Neural cell (in vitro differentiated cells): ENCODE measurements at regions not wholly inside any gene's neighbourhood (a gene's known extent, or its start where the extent isn't known, plus 50 kb on each side); places are given as distances from the start of the nearest gene placed in this dataset.

Experiments
- H2AFZ ChIP-seq: fragments of 200-600, 300-800 bp; sonication (generic), shearing (Covaris generic); 2 replicates; pipeline ENCODE4 v1.6.0; 2014; ENCODE audit warnings: low read depth, mild to moderate bottlenecking, antibody characterized with exemption, low read length, moderate library complexity
- H3F3A ChIP-seq: fragments of 200-600 bp; shearing (Covaris generic); 2 replicates; pipeline ENCODE4 v1.6.1; 2016; ENCODE audit warnings: mild to moderate bottlenecking, moderate library complexity, mixed read lengths, antibody characterized with exemption, low read length; ENCODE audit not compliant: insufficient read depth, poor library complexity, severe bottlenecking
- H3K27ac ChIP-seq: fragments of 200-600, 300-800 bp; sonication (generic), shearing (Covaris generic); 2 replicates; pipeline ENCODE4 v1.5.1; 2014; ENCODE audit warnings: mild to moderate bottlenecking, low read length, moderate library complexity
- H3K27me3 ChIP-seq: fragments of 300-800, 200-600 bp; sonication (generic), shearing (Covaris generic); 2 replicates; pipeline ENCODE4 v1.6.0; 2014; ENCODE audit warnings: mild to moderate bottlenecking, low read depth, low read length, moderate library complexity; ENCODE audit not compliant: insufficient read depth
- H3K36me3 ChIP-seq: fragments of 300-800, 200-600 bp; sonication (generic), shearing (Covaris generic); 2 replicates; pipeline ENCODE4 v1.5.1; 2014; ENCODE audit warnings: mild to moderate bottlenecking, antibody characterized with exemption, low read length, moderate library complexity; ENCODE audit not compliant: insufficient read depth
- H3K4me2 ChIP-seq: fragments of 300-800, 200-600 bp; sonication (generic), shearing (Covaris generic); 2 replicates; pipeline ENCODE4 v1.6.0; 2014; ENCODE audit warnings: mild to moderate bottlenecking, low read length
- H3K4me3 ChIP-seq: fragments of 300-800, 200-600 bp; sonication (generic), shearing (Covaris generic); 2 replicates; pipeline ENCODE4 v1.5.1; 2014; ENCODE audit warnings: mild to moderate bottlenecking, low read length, moderate library complexity
- H3K79me2 ChIP-seq: fragments of 200-600 bp; shearing (Covaris generic); replicated peaks from 2 replicates; pipeline ENCODE4 v1.6.0; 2014; ENCODE audit warnings: mild to moderate bottlenecking, low read length, moderate library complexity; ENCODE audit not compliant: insufficient read depth
- H3K9ac ChIP-seq: fragments of 300-800, 200-600 bp; sonication (generic), shearing (Covaris generic); 2 replicates; pipeline ENCODE4 v1.6.1; 2016; ENCODE audit warnings: mild to moderate bottlenecking, low read length, mixed read lengths
- H3K9me2 ChIP-seq: fragments of 200-600 bp; shearing (Covaris generic); 2 replicates; pipeline ENCODE4 v1.6.1; 2016; ENCODE audit warnings: mild to moderate bottlenecking, low read length, mixed read lengths; ENCODE audit not compliant: insufficient read depth
- H3K9me3 ChIP-seq: fragments of 200-600, 300-800 bp; sonication (generic), shearing (Covaris generic); 2 replicates; pipeline ENCODE4 v1.6.1; 2016; ENCODE audit warnings: mild to moderate bottlenecking, mixed run types, low read length, moderate library complexity, mixed read lengths
- H4K20me1 ChIP-seq: fragments of 200-600 bp; shearing (Covaris generic); 2 replicates; pipeline ENCODE4 v1.6.1; 2016; ENCODE audit warnings: mild to moderate bottlenecking, mixed run types; ENCODE audit not compliant: insufficient read depth
- EP300 ChIP-seq: fragments of 450-650 bp; conservative IDR thresholded peaks from 2 replicates; pipeline ENCODE4 v1.6.1; 2014; ENCODE audit warnings: antibody characterized with exemption, mild to moderate bottlenecking, moderate library complexity; ENCODE audit not compliant: poor library complexity, severe bottlenecking
- EZH2 ChIP-seq: fragments of 200-600, 300-800 bp; shearing (Covaris generic), sonication (generic); IDR thresholded peaks from 2 replicates; pipeline ENCODE4 v1.6.1; 2014; ENCODE audit warnings: antibody characterized with exemption, low read length, borderline replicate concordance, mild to moderate bottlenecking; ENCODE audit not compliant: insufficient read depth, poor library complexity, severe bottlenecking
- MXI1 ChIP-seq: fragments of 450-650 bp; conservative IDR thresholded peaks from 2 replicates; pipeline ENCODE4 v1.6.1; 2014; ENCODE audit warnings: antibody characterized with exemption, mild to moderate bottlenecking; ENCODE audit not compliant: poor library complexity, severe bottlenecking
- POLR2AphosphoS5 ChIP-seq: IDR thresholded peaks from 2 replicates; pipeline ENCODE4 v1.6.1; 2012
- RAD21 ChIP-seq: fragments of 450-650 bp; conservative IDR thresholded peaks from 2 replicates; pipeline ENCODE4 v1.6.1; 2014; ENCODE audit warnings: antibody characterized with exemption, mild to moderate bottlenecking, moderate library complexity
- REST ChIP-seq: IDR thresholded peaks from 2 replicates; pipeline ENCODE4 v1.6.1; 2012; ENCODE audit warnings: borderline replicate concordance
- SMC3 ChIP-seq: fragments of 450-650 bp; conservative IDR thresholded peaks from 2 replicates; pipeline ENCODE4 v1.6.1; 2014; ENCODE audit warnings: antibody characterized with exemption, mild to moderate bottlenecking, moderate library complexity; ENCODE audit not compliant: poor library complexity
- TAF1 ChIP-seq: IDR thresholded peaks from 2 replicates; pipeline ENCODE4 v1.6.1; 2012; ENCODE audit warnings: low read depth
- TF ChIP-seq, protein P1 (sequence below): fragments of 450-650 bp; IDR thresholded peaks from 2 replicates; pipeline ENCODE4 v1.5.1; 2014; ENCODE audit warnings: antibody characterized with exemption, mild to moderate bottlenecking, moderate library complexity; ENCODE audit not compliant: poor library complexity, severe bottlenecking

GRCh38 chr6:10071631-10072220 is 343.1 kb downstream of the TFAP2A start:
- Histone ChIP-seq H4K20me1 (no peaks in the 10 kb centered on the region), H3K9me3 (no peaks in the 10 kb centered on the region), H2AFZ (no peak overlapping the region), H3K4me2 (no peak overlapping the region), H3K36me3 (no peaks in the 10 kb centered on the region), H3K27ac (no peak overlapping the region), H3K9ac (no peak overlapping the region), H3F3A (no peaks in the 10 kb centered on the region), H3K9me2 (no peaks in the 10 kb centered on the region), H3K27me3 (no peaks in the 10 kb centered on the region), H3K4me3 (no peak overlapping the region), H3K79me2 (no peaks in the 10 kb centered on the region)
- TF ChIP-seq TAF1 = no peak
- no peak for TF ChIP-seq MXI1
- TF ChIP-seq SMC3 = no peak
- no peak for TF ChIP-seq RAD21
- TF ChIP-seq, protein P1, sequence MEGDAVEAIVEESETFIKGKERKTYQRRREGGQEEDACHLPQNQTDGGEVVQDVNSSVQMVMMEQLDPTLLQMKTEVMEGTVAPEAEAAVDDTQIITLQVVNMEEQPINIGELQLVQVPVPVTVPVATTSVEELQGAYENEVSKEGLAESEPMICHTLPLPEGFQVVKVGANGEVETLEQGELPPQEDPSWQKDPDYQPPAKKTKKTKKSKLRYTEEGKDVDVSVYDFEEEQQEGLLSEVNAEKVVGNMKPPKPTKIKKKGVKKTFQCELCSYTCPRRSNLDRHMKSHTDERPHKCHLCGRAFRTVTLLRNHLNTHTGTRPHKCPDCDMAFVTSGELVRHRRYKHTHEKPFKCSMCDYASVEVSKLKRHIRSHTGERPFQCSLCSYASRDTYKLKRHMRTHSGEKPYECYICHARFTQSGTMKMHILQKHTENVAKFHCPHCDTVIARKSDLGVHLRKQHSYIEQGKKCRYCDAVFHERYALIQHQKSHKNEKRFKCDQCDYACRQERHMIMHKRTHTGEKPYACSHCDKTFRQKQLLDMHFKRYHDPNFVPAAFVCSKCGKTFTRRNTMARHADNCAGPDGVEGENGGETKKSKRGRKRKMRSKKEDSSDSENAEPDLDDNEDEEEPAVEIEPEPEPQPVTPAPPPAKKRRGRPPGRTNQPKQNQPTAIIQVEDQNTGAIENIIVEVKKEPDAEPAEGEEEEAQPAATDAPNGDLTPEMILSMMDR = no peak
- no peak for TF ChIP-seq REST
- no peak for TF ChIP-seq EZH2
- TF ChIP-seq EP300 = no peak
- no peak for TF ChIP-seq POLR2AphosphoS5

DNA sequence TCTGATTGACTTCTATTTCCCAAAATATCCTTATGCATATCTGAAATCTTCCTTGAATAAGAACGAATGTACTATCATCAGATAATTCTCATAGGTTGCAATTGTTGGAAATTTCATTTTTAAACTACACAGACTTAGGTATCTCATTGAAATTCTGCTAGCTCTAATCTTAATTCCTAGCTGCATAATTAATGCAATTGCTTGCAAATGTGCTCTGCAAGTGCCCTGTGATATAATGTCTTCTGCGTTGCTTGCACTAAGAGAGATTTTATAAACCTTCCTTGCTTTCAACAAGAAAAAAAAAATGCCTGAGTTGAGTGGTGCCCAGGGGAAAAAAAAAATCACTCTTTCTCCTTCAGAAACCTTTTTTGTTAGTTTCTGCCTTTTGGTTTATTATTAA is 354.9 kb downstream of the TFAP2A start:
- H3K4me2 ChIP-seq = no peak overlapping the region
- H3K4me3 ChIP-seq = no peak overlapping the region
- no peak overlapping the region for H3K9ac ChIP-seq
- no peaks in the 10 kb centered on the region for H3F3A ChIP-seq
- H4K20me1 ChIP-seq = no peaks in the 10 kb centered on the region
- no peak overlapping the region for H3K27ac ChIP-seq
- H3K79me2 ChIP-seq = no peaks in the 10 kb centered on the region
- no peaks in the 10 kb centered on the region for H3K9me2 ChIP-seq
- no peaks in the 10 kb centered on the region for H3K9me3 ChIP-seq
- no peaks in the 10 kb centered on the region for H3K36me3 ChIP-seq
- no peak overlapping the region for H2AFZ ChIP-seq
- TF ChIP-seq RAD21 = no peak
- no peaks in the 10 kb centered on the region for H3K27me3 ChIP-seq

GRCh38 chr6:10054672-10055071 is 360.2 kb downstream of the TFAP2A start:
- no peaks in the 10 kb centered on the region for H4K20me1 ChIP-seq
- no peaks in the 10 kb centered on the region for H3K36me3 ChIP-seq
- no peak overlapping the region for H2AFZ ChIP-seq
- H3K9me3 ChIP-seq = no peaks in the 10 kb centered on the region
- H3K9ac ChIP-seq = no peak overlapping the region
- no peak overlapping the region for H3K27ac ChIP-seq
- TF ChIP-seq, protein P1 = no peak
- H3K4me3 ChIP-seq = no peak overlapping the region
- H3F3A ChIP-seq = no peaks in the 10 kb centered on the region
- no peaks in the 10 kb centered on the region for H3K79me2 ChIP-seq
- no peaks in the 10 kb centered on the region for H3K9me2 ChIP-seq
- no peaks in the 10 kb centered on the region for H3K27me3 ChIP-seq
- H3K4me2 ChIP-seq = no peak overlapping the region
